MM.1S (cell line): ENCODE measurements at regions not wholly inside any gene's neighbourhood (a gene's known extent, or its start where the extent isn't known, plus 50 kb on each side); places are given as distances from the start of the nearest gene placed in this dataset.

ENCODE experiments used
- DNase-seq: peaks from one replicate; pipeline ENCODE4 v3.0.0-alpha.2; 2015
- H2AFZ ChIP-seq: fragments of 300-600 bp; sonication (generic); 2 replicates; pipeline ENCODE4 v1.6.0; 2016; ENCODE audit warnings: antibody characterized with exemption, low read length
- H3F3A ChIP-seq: fragments of 300-600 bp; sonication (generic); 2 replicates; pipeline ENCODE4 v1.6.1; 2016; ENCODE audit warnings: mild to moderate bottlenecking, antibody characterized with exemption, low read length, moderate library complexity, mixed read lengths; ENCODE audit not compliant: insufficient read depth
- H3K27ac ChIP-seq: fragments of 300-600 bp; sonication (generic); 2 replicates; pipeline ENCODE4 v1.5.1; 2016; ENCODE audit warnings: mild to moderate bottlenecking, low read length
- H3K27me3 ChIP-seq: fragments of 300-600 bp; sonication (generic); replicated peaks from 2 replicates; pipeline ENCODE4 v1.6.0; 2016; ENCODE audit warnings: low read length; ENCODE audit not compliant: insufficient read depth
- H3K36me3 ChIP-seq: fragments of 300-600 bp; sonication (generic); replicated peaks from 2 replicates; pipeline ENCODE4 v1.6.1; 2016; ENCODE audit warnings: mild to moderate bottlenecking, low read length, mixed read lengths; ENCODE audit not compliant: insufficient read depth
- H3K4me1 ChIP-seq: fragments of 300-600 bp; sonication (generic); 2 replicates; pipeline ENCODE4 v1.6.1; 2016; ENCODE audit warnings: low read length, mixed read lengths
- H3K4me2 ChIP-seq: fragments of 300-600 bp; sonication (generic); 2 replicates; pipeline ENCODE4 v1.6.0; 2016; ENCODE audit warnings: low read depth, low read length
- H3K4me3 ChIP-seq: fragments of 300-600 bp; sonication (generic); 2 replicates; pipeline ENCODE4 v1.5.1; 2016; ENCODE audit warnings: low read length, mixed read lengths
- H3K79me2 ChIP-seq: fragments of 300-600 bp; sonication (generic); 2 replicates; pipeline ENCODE4 v1.6.1; 2016; ENCODE audit warnings: mixed run types, low read length, mixed read lengths
- H3K9ac ChIP-seq: fragments of 300-600 bp; sonication (generic); 2 replicates; pipeline ENCODE4 v1.6.1; 2016; ENCODE audit warnings: low read length, mixed read lengths
- H3K9me2 ChIP-seq: fragments of 300-600 bp; sonication (generic); replicated peaks from 2 replicates; pipeline ENCODE4 v1.6.1; 2016; ENCODE audit warnings: mild to moderate bottlenecking, low read length, mixed read lengths; ENCODE audit not compliant: insufficient read depth
- H3K9me3 ChIP-seq: fragments of 300-600 bp; sonication (generic); replicated peaks from 2 replicates; pipeline ENCODE4 v1.6.1; 2016; ENCODE audit warnings: mild to moderate bottlenecking, low read length, mixed read lengths; ENCODE audit not compliant: insufficient read depth
- H4K20me1 ChIP-seq: fragments of 300-600 bp; sonication (generic); 2 replicates; pipeline ENCODE4 v1.6.1; 2016; ENCODE audit warnings: mild to moderate bottlenecking, low read length, moderate library complexity, mixed read lengths; ENCODE audit not compliant: insufficient read depth
- EZH2 ChIP-seq: fragments of 300-600 bp; sonication (generic); optimal IDR thresholded peaks from 2 replicates; pipeline ENCODE3; 2017; ENCODE audit warnings: low read depth, mild to moderate bottlenecking, antibody characterized with exemption, low read length, mixed read lengths
- EZH2phosphoT487 ChIP-seq: fragments of 300-600 bp; sonication (generic); IDR thresholded peaks from 2 replicates; pipeline ENCODE4 v1.6.1; 2018; ENCODE audit warnings: antibody characterized with exemption, low read length
- TF ChIP-seq, protein P1 (sequence below): fragments of 300-600 bp; sonication (generic); IDR thresholded peaks from 2 replicates; pipeline ENCODE4 v1.5.1; 2016; ENCODE audit warnings: antibody characterized with exemption, low read length, mixed read lengths

DNA sequence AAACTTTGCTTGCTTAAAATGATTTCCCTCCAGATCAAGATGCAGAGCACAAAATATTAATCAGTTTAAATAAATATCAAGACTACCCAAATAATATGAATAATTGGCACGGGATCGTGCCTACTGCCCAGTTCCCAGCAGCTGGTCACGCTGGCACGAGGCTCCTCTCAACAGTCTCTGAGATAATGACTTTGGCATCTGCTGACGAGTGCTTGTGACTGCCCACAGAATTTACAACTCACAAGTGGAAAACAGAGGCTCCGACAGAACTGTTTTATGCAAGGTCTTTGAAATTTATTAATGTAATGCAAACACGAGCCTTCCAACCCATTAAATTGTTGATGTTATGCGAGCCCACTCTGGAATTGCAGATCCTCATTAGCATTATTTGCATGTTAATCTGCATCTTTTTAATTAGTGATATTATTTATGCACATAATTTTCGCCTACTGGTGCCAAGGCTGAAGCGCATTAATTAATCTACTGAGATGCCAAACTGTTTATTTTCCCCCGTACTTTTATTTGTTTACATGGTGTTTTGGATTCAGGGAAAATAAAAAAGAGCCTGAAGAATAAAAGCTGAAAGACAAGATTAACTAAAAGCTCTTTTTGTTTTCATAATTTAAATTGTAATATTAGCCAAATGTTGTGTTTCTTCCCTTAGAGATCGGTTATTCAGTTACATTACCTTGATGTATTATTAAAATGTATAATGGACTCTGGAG is 369.3 kb upstream of the IRX1 start:
- Histone ChIP-seq H4K20me1 (no peaks in the 10 kb centered on the region), H3K36me3 (no peaks in the 10 kb centered on the region), H3K27me3 (no peaks in the 10 kb centered on the region), H3K4me3 (no peak overlapping the region), H3K9me3 (no peaks in the 10 kb centered on the region), H3K4me2 (no peak overlapping the region), H3K79me2 (no peaks in the 10 kb centered on the region), H3K4me1 (no peaks in the 10 kb centered on the region), H3K9me2 (no peaks in the 10 kb centered on the region), H3K27ac (no peak overlapping the region), H3F3A (no peaks in the 10 kb centered on the region), H3K9ac (no peak overlapping the region), H2AFZ (no peak overlapping the region)
- TF ChIP-seq EZH2 (no peak), EZH2phosphoT487 (no peak)
- TF ChIP-seq, protein P1, sequence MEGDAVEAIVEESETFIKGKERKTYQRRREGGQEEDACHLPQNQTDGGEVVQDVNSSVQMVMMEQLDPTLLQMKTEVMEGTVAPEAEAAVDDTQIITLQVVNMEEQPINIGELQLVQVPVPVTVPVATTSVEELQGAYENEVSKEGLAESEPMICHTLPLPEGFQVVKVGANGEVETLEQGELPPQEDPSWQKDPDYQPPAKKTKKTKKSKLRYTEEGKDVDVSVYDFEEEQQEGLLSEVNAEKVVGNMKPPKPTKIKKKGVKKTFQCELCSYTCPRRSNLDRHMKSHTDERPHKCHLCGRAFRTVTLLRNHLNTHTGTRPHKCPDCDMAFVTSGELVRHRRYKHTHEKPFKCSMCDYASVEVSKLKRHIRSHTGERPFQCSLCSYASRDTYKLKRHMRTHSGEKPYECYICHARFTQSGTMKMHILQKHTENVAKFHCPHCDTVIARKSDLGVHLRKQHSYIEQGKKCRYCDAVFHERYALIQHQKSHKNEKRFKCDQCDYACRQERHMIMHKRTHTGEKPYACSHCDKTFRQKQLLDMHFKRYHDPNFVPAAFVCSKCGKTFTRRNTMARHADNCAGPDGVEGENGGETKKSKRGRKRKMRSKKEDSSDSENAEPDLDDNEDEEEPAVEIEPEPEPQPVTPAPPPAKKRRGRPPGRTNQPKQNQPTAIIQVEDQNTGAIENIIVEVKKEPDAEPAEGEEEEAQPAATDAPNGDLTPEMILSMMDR: no peak
- DNase-seq: no peak

DNA sequence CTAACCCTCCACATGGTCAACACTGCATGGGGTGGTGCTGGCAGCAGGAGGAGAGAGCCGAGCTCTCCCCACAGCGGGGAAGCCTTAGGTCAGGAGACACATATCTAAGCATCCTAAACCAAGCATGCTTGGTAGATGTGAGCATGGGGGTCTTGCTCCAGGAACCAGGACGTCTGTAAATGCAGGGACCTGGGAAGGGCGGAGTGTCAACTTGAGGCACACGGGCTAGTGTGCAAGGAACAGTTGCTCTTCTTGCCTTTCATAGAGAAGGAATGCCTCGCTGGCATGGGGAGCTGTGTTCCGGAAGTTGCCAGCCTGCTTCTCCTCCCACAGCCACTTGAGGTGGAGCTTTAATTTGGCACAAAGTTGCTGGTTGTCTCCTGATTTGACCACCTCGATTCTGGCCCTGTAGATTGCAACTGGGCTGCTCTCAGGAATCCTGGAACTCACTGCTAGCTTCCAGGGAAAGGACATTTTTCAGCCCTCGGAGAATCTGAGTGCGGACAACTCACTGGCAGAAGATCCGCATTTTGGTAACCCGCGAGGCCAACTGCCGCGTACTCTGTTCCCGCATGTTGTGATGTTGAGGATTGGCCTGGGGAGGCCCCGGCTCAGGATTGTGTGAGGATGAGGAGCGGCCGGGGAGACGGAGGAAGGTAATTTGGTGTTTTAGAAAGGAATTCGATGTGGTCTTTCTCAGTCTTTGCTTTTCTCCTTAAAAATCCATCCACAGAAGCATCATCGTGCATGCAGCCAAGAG is 370.3 kb upstream of the IRX1 start:
- H3K9me3 ChIP-seq: no peaks in the 10 kb centered on the region
- H2AFZ ChIP-seq: no peak overlapping the region
- H3K79me2 ChIP-seq: no peaks in the 10 kb centered on the region

DNA sequence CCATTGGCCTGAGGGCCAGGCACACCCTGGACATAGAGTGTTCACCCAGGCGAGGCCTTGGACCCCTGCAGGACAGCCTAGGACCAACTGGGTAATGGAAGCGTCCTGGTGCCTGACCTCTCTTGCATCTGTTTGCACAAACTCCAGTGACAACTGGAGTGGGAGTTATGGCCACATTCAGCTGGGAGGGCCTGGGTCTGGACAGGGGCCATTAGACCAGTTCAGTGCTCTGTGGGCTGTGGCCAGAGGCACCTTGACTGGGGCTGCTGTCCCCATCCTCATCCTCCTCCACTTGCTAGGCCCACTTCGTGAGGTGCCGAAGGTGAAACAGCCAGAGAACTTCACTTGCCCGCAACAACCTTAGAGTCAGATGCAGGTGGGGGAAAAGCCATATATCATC is 372.7 kb upstream of the IRX1 start:
- H3K79me2 ChIP-seq: no peaks in the 10 kb centered on the region
- no peaks in the 10 kb centered on the region for H4K20me1 ChIP-seq
- H2AFZ ChIP-seq: no peak overlapping the region
- no peaks in the 10 kb centered on the region for H3K9me2 ChIP-seq
- H3K4me1 ChIP-seq: no peaks in the 10 kb centered on the region
- no peaks in the 10 kb centered on the region for H3K27me3 ChIP-seq
- no peaks in the 10 kb centered on the region for H3K9me3 ChIP-seq
- no peak for DNase-seq
- no peaks in the 10 kb centered on the region for H3K36me3 ChIP-seq
- TF ChIP-seq EZH2 (no peak), EZH2phosphoT487 (no peak)
- TF ChIP-seq, protein P1: no peak
- H3K4me2 ChIP-seq: no peak overlapping the region
- no peak overlapping the region for H3K4me3 ChIP-seq
- H3K27ac ChIP-seq: no peak overlapping the region
- H3K9ac ChIP-seq: no peak overlapping the region
- H3F3A ChIP-seq: no peaks in the 10 kb centered on the region

More for the DNA sequence above, 370.3 kb upstream of the IRX1 start:
- Histone ChIP-seq H3K4me3 (no peak overlapping the region), H4K20me1 (no peaks in the 10 kb centered on the region), H3K27me3 (no peaks in the 10 kb centered on the region), H3K4me2 (no peak overlapping the region), H3K27ac (no peak overlapping the region), H3K9me2 (no peaks in the 10 kb centered on the region), H3K4me1 (no peaks in the 10 kb centered on the region), H3F3A (no peaks in the 10 kb centered on the region), H3K36me3 (no peaks in the 10 kb centered on the region), H3K9ac (no peak overlapping the region)
- TF ChIP-seq EZH2phosphoT487 (no peak), EZH2 (no peak)
- TF ChIP-seq, protein P1: no peak
- DNase-seq: no peak
